Activated CD8-positive, alpha-beta memory T cell treated with anti-CD3 and anti-CD28 coated beads, Interleukin-2, amount 50 U/mL, for 4 hours (primary cell): ENCODE measurements at regions not wholly inside any gene's neighbourhood (a gene's known extent, or its start where the extent isn't known, plus 50 kb on each side); places are given as distances from the start of the nearest gene placed in this dataset.

Source experiments
- DNase-seq: peaks from one replicate; pipeline ENCODE4 v3.0.0-alpha.2; 2020

DNA sequence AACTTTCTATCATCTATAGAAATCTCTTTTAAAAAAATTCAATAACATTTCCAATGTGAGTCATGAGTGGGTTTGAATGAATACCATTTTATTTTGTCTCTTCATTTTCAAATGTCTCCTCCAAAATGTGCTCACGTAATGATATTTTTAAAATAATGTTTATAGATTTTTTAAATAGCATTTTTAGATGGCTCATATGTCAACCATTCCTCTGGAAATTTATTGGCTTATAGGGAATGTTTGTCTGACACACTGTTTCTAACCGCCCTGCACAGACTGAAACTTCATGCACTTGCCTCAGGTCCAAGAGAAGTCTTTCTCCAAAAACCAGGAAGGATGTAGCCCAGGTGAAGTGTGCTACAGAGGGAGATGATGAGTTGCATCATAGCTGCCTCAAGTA lies 88.8 kb upstream of the PLEKHG7 start:
- DNase-seq, result no peak

- no peak for DNase-seq
Measured at GRCh38 chr12:92612611-92613010, 90.2 kb upstream of the PLEKHG7 start.

DNA sequence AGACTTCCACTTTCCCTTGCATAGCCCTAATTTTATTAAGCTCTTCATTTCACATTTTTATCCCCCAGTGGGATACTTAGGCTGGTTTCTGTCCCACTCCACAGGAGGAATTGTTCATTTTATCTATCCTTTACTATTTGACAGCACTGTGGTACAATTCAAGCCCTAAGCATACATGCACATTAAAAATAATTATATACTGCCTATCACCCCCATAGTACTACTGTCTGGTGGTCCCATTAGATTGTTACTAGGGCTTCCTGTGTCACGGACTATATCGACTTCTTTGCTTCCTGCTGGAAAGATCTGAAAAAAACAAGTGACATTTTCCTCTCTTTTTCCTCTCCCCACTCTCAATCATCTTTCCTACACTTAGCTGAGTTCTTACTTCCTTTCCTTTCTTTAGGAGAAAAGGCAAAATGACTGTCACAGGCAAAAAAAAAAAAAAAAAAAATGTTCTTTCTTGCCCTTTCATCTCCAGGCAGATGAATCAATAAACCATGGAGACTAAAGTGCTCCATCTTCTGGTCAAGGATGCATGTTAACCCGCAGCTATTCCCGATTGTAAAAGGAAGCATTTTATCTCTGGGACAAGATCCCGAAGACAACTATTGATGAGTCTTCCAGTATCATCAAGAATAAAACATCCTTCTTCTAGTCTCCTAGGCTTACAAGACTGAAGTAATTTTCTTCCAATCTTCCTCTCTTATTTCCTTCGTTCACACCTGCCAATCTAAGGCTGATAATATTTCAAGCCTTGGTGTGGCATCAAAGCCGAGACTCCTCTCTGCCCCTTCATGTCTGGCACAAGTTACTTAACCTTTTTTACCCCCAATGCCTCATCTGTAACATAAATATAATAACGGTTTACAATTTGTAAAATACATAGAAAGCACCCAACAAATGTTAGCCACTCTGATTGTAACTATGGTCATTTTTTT lies 94.4 kb upstream of the PLEKHG7 start:
- no peak for DNase-seq

GRCh38 chr12:92606956-92607355 lies 95.8 kb upstream of the PLEKHG7 start:
- DNase-seq, result no peak

DNA sequence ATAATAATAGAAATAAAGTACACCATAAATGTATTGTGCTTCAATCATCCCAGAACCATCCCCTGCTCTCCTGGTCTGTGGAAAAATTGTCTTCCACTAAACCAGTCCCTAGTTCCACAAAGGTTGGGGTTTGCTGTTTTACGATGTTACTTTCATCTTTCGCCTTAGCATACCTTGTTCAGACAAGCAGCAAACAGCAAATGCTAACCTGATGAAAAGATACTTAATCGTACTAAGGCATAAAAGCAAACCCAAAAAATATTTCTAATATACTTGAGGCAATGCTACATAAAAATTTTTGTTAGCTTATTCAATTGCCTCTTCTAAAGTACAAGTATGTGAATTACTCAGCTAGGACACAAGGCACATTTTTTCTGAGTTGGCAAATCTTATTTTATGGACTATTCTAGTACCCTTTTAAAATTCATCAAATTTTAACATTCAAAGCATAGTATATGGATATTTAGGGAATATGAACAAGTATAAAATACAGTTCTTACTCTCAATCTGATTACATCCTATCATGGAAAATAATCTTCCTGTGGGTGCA lies 97.1 kb upstream of the PLEKHG7 start:
- no peak for DNase-seq

DNA sequence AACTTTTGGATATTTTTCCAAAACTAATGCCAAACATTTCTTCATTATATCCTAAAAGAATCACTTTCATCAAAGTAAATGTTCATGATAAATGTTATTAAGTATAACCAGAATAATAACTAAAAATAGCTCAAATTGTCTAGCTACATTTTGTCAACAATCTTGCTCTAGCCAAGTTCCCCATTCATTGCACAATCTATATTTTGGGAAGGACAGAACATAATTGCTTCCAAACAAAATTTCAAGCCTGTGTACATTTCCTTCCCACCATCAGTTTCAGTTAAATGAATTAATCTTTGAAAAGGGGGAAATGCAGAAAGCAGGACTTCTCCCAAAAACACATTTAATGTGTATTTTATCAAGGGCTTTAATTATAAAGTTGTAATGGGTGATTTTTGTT lies 98.0 kb upstream of the PLEKHG7 start:
- no peak for DNase-seq

GRCh38 chr12:92603741-92604432 lies 98.9 kb upstream of the PLEKHG7 start:
- DNase-seq, result no peak

GRCh38 chr12:92602930-92603623 lies 99.7 kb upstream of the PLEKHG7 start:
- DNase-seq, result no peak

DNA sequence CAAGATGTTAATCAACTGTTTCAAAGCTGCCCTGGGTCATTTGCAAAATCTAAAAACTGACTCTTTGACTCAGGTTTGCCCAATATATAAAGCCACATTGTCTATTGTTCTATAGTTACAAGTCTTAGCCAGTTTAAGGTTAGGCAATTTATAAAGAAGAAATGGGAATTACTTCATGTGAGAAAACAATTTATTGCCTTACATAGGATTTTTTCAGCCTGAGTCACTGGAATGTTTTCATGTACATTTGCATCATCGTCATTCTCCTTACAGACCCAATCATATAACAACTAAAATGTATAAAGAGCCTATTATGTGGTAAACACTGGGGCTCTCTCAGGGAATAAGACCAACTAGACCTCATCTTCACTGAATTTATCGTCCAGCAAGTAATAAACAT lies 100.3 kb upstream of the PLEKHG7 start:
- DNase-seq, result no peak

GRCh38 chr12:92601680-92602079 lies 101.1 kb upstream of the PLEKHG7 start:
- DNase-seq, result no peak

GRCh38 chr12:92601176-92601575 lies 101.6 kb upstream of the PLEKHG7 start:
- DNase-seq, result no peak

GRCh38 chr12:92600052-92600451 lies 102.7 kb upstream of the PLEKHG7 start:
- no peak for DNase-seq

DNA sequence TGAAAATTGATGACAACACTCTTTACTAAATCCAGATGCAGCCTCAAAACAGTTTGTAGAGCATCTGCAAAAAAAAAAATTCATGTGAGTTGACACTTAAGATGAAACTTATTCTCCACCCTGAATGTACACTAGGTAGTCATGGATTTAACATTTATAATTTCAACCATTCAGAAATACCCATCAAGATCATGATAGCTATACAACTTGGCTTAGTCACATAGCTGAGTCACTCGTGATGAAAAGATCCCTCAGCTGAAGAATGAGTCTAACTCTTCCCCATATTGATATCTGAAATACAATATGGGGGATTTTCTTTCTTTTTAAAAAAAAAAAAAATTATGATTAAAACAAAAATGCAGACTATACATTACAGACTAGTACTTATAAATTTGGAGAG lies 104.8 kb upstream of the PLEKHG7 start:
- DNase-seq, result no peak

- no peak for DNase-seq
Measured at GRCh38 chr12:92597118-92597517, 105.7 kb upstream of the PLEKHG7 start.

- no peak for DNase-seq
Measured at GRCh38 chr12:92596383-92596782, 106.4 kb upstream of the PLEKHG7 start.

DNA sequence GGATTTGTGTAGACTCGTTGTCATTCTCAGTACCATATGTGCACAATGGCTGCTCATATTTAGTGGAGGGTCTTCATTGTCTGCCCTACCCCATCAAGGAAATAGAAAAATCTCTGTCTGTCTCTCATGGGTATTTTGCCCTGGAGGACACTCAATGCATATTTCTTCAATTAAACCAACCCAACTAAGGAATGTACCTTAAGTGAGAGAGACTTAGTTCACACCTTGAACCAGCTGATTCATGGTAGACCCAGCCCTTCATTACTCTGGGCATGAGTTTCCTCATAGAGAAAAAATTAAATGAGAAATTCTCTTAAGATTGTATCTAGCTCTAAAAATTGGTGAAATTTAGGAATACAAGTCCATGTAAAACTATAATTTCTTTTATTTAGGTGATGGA lies 107.1 kb upstream of the PLEKHG7 start:
- no peak for DNase-seq

DNA sequence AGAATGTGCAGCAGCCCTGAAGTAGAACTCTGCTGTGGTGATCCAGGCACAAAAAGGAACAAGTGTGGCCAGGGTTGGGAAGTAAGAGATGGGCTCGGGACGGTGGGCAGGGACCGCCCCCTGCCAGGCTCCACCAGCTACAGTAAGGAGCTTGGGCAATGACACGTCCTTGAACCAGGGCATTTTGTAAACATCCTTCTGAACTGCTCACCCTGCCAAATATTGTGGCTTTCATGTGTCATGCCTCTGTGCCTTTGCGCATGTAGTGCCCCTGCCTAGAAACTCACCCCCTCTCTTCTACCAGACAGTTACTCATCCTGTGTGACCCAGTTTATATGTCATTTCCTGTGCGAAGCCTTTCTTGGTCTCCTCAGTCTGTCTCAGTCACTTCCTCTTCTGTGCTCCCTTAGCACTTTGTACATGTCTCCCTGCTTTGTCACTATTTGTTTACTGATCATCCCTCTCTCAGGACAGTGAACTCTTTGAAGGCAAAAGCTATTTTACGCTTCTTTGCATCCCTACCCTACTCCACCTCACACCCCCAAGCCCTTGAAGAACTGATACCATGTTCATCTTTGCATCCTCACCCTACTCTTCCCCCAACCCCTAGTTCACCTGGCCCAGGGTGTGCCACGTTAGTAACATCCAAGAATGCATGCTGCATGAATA lies 108.9 kb upstream of the PLEKHG7 start:
- DNase-seq, result peak; percentile 65

DNA sequence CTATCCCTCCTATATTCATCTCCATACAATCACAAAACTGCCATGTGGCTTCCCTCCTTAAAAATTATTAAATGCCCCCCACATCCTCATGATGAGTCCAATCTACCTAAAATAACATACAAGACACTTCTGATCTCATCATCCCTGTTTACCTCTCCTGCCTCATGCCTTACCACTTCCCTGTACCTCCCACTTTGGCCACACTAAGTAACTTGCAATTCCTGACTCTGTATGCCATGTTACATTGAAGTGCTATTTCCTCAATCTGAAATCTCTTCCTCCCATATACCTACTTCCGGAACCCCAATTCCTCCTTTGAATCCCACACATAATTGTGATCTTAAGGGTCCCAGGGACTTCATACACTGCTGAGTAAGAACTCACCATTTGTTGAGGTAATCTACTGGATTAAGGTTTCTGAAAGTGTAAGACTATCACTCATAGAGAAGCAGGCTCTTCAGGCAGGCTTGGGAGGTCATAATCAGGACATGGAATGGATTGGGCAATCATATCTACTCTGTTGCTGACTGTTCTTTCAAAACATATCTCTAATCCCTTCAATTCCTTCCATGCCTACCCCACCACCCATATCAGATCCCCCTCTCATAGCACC lies 117.6 kb upstream of the PLEKHG7 start:
- DNase-seq, result no peak

DNA sequence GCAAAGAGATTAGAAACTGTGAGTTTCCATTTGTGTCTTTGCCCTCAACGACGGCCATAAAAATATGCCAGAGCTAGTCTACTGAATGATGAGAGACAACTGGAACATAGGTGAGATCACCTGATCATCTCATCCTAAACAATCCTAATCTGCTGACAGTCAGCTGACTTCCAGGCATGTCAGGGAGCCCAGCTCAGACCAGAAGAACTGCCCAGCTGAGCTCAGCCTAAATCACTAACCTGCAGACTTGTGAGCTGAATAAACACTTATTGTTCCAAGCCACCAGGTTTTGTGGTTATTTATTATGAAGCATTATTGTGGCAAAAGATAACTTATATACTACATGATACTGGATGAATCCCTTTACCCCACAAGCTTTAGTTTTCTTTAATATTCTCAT lies 118.9 kb upstream of the PLEKHG7 start:
- DNase-seq, result no peak

DNA sequence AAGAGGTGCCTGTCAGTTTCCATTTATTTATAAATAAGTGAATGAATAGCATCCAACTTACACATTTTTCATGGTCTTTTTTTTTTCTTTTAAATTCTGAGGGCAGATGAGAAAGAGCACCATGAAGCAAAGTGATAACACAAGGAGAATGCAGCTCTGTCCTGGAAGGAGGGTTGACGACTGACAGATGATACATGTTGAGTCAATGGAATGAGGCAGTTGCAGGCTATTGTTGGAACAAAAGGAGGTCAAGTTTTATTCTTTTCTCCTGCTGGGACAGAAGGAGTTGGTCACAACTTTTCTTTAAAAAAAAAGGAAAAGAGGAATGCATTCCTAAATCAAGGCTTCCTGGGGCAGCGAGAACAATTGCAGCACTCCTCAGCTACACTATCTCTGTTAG lies 119.9 kb upstream of the PLEKHG7 start:
- DNase-seq, result no peak

DNA sequence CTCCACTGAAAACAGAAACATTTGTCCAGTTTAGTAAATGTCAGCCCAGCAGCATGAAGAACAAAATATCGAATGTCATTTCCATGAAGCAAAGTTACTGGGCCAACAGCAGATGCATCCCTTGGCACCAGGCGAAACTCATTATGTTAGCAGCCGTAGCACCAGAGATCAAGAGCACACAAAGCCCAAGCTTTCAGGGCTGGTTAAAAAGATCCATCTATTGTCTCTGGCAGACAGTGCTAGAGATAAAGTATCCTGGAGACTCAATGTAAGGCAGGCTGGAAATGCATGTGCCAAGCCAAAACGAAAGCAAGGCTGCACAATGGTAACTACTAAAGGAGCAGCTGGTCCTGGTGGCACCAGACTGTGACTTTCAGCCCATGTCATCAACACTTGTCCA lies 120.3 kb upstream of the PLEKHG7 start:
- no peak for DNase-seq

DNA sequence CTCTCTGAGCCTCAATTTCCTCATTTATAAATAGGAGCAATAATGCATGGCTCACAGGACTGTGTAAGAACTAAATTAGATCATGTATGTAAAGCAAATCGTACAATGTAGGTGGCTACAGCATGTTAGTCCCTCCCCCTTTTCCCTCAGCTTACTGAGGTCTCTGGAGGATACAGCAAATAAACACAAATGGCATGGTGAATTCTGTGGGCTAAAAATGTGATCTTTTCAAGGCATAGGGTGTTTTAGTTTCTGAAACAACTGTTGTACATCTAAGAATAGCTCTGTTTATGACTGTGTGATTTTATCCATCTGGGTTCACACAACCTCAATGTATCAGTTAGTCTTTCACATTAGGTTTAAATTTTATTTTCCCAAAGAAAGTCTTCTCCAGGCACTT lies 121.2 kb upstream of the PLEKHG7 start:
- no peak for DNase-seq
